Neural cell (in vitro differentiated cells): ENCODE measurements at regions not wholly inside any gene's neighbourhood (a gene's known extent, or its start where the extent isn't known, plus 50 kb on each side); places are given as distances from the start of the nearest gene placed in this dataset.

Experiments used
- CTCF ChIP-seq: fragments of 450-650 bp; IDR thresholded peaks from 2 replicates; pipeline ENCODE4 v1.5.1; 2014; ENCODE audit warnings: antibody characterized with exemption, mild to moderate bottlenecking, moderate library complexity; ENCODE audit not compliant: poor library complexity, severe bottlenecking
- EZH2 ChIP-seq: fragments of 200-600, 300-800 bp; shearing (Covaris generic), sonication (generic); IDR thresholded peaks from 2 replicates; pipeline ENCODE4 v1.6.1; 2014; ENCODE audit warnings: antibody characterized with exemption, low read length, borderline replicate concordance, mild to moderate bottlenecking; ENCODE audit not compliant: insufficient read depth, poor library complexity, severe bottlenecking
- POLR2AphosphoS5 ChIP-seq: IDR thresholded peaks from 2 replicates; pipeline ENCODE4 v1.6.1; 2012
- REST ChIP-seq: IDR thresholded peaks from 2 replicates; pipeline ENCODE4 v1.6.1; 2012; ENCODE audit warnings: borderline replicate concordance

GRCh38 chr13:22423261-22423660 lies 752.4 kb downstream of the FGF9 start:
- no peak for TF ChIP-seq REST
- TF ChIP-seq CTCF = no peak
- no peak for TF ChIP-seq POLR2AphosphoS5
- TF ChIP-seq EZH2 = no peak
